Left lung (tissue), 4 donors: ENCODE measurements at regions not wholly inside any gene's neighbourhood (a gene's known extent, or its start where the extent isn't known, plus 50 kb on each side); places are given as distances from the start of the nearest gene placed in this dataset.

ENCODE experiments used
- ATAC-seq: fragments of 200-7000 bp; cut with Tn5 transposase; one replicate; pipeline ENCODE4 v1.9.1; 2020; ENCODE audit warnings: moderate library complexity
- DNase-seq, 4 donors: peaks; one replicate each; pipeline ENCODE4 v3.0.0-alpha.2; 2013 to 2020
- H3K27ac ChIP-seq, 2 donors: fragments of 200-600 bp; sonication (generic) in 1 of 2; one replicate each; pipeline versions ENCODE4 v1.5.0 to v1.8.0; 2020 to 2021
- H3K27me3 ChIP-seq, 2 donors: fragments of 200-600 bp; sonication (generic) in 1 of 2; one replicate each; pipeline versions ENCODE4 v1.5.0 to v1.8.0; 2020 to 2021
- H3K36me3 ChIP-seq, 2 donors: fragments of 200-600 bp; sonication (generic) in 1 of 2; one replicate each; pipeline versions ENCODE4 v1.5.0 to v1.8.0; 2020 to 2021
- H3K4me1 ChIP-seq, 2 donors: fragments of 200-600 bp; one replicate each; pipeline ENCODE4 v1.8.0; 2021
- H3K4me3 ChIP-seq, 2 donors: fragments of 200-600 bp; sonication (generic) in 1 of 2; one replicate each; pipeline versions ENCODE4 v1.5.0 to v1.8.0; 2020 to 2021; ENCODE audit warnings: mild to moderate bottlenecking in 1 of 2
- H3K9me3 ChIP-seq, 2 donors: fragments of 200-600 bp; sonication (generic) in 1 of 2; one replicate each; pipeline versions ENCODE4 v1.5.0 to v1.8.0; 2020 to 2021
- CTCF ChIP-seq, 2 donors: fragments of 200-600 bp; sonication (generic) in 1 of 2; IDR thresholded peaks; one replicate each; pipeline versions ENCODE4 v1.5.0 to v1.8.0; 2021; ENCODE audit warnings: antibody characterized with exemption in 2 of 2
- intact Hi-C, 2 donors: fragments of 100-400 bp; cut with DNase I; formaldehyde crosslinking; loops; one replicate each; pipeline versions ENCODE4 v1.11.2 to v1.14.2; 2022
- donor health status: DM: no; HTN: yes; CAD: no.
- donor health status: DM: no; HTN: no; CAD: no.

- intact Hi-C loops: no loop called here
- Histone ChIP-seq H3K27ac (no peak overlapping the region), H3K4me1 (peaks cover 0 to 16% of the 10 kb centered on the region in 2 donors), H3K9me3 (no peaks in the 10 kb centered on the region), H3K4me3 (no peak overlapping the region), H3K36me3 (no peaks in the 10 kb centered on the region), H3K27me3 (no peaks in the 10 kb centered on the region)
- TF ChIP-seq CTCF (IDR thresholded peaks at IDR 0.05): no peak
- no peak for ATAC-seq
- DNase-seq: no peak
Measured at GRCh38 chr2:18169121-18169892, 290.8 kb downstream of the KCNS3 start.

- H3K4me1 ChIP-seq: peaks cover 0 to 16% of the 10 kb centered on the region in 2 donors
- no peak for TF ChIP-seq CTCF (IDR thresholded peaks at IDR 0.05)
- H3K4me3 ChIP-seq: no peak overlapping the region
- peak overlapping the region in 1 of 2 donors; percentile 0 for H3K27ac ChIP-seq
- DNase-seq (peak in 1 of 4 donors; percentile 51), ATAC-seq (peak; percentile 38)
- intact Hi-C loops: no loop called here
- H3K27me3 ChIP-seq: no peaks in the 10 kb centered on the region
- H3K9me3 ChIP-seq: no peaks in the 10 kb centered on the region
- H3K36me3 ChIP-seq: no peaks in the 10 kb centered on the region
Measured at GRCh38 chr2:18167871-18168270, 289.4 kb downstream of the KCNS3 start.

- no peak overlapping the region for H3K4me3 ChIP-seq
- no peaks in the 10 kb centered on the region for H3K4me1 ChIP-seq
- ATAC-seq (no peak), DNase-seq (no peak)
- H3K27ac ChIP-seq: no peak overlapping the region
- H3K9me3 ChIP-seq: no peaks in the 10 kb centered on the region
- no peaks in the 10 kb centered on the region for H3K36me3 ChIP-seq
- no peaks in the 10 kb centered on the region for H3K27me3 ChIP-seq
- TF ChIP-seq CTCF (IDR thresholded peaks at IDR 0.05): no peak
- intact Hi-C loops: no loop called here
Measured at GRCh38 chr2:18161681-18162080, 283.2 kb downstream of the KCNS3 start.

GRCh38 chr2:18159896-18160295 lies 281.4 kb downstream of the KCNS3 start:
- Histone ChIP-seq H3K9me3 (no peaks in the 10 kb centered on the region), H3K27ac (no peak overlapping the region), H3K36me3 (no peaks in the 10 kb centered on the region), H3K4me3 (no peak overlapping the region), H3K27me3 (no peaks in the 10 kb centered on the region), H3K4me1 (no peaks in the 10 kb centered on the region)
- DNase-seq (no peak), ATAC-seq (no peak)
- TF ChIP-seq CTCF (IDR thresholded peaks at IDR 0.05): no peak
- intact Hi-C loops: no loop called here

GRCh38 chr2:18156421-18156820 lies 278.0 kb downstream of the KCNS3 start:
- H3K36me3 ChIP-seq: no peaks in the 10 kb centered on the region
- H3K4me1 ChIP-seq: no peaks in the 10 kb centered on the region
- H3K4me3 ChIP-seq: no peak overlapping the region
- intact Hi-C loops: no loop called here
- ATAC-seq: no peak
- TF ChIP-seq CTCF (IDR thresholded peaks at IDR 0.05): no peak
- H3K27me3 ChIP-seq: no peaks in the 10 kb centered on the region
- no peak overlapping the region for H3K27ac ChIP-seq
- H3K9me3 ChIP-seq: no peaks in the 10 kb centered on the region
- DNase-seq: no peak
